Kidney (tissue), 13 donors: ENCODE measurements at regions not wholly inside any gene's neighbourhood (a gene's known extent, or its start where the extent isn't known, plus 50 kb on each side); places are given as distances from the start of the nearest gene placed in this dataset.
A peak's percentile ranks its signal among the peaks of the same experiment; 100 is the strongest.

Experiments
- DNase-seq, 5 donors: peaks; one replicate each; pipeline ENCODE4 v3.0.0-alpha.2; 2013 to 2020
- FAIRE-seq: peaks from 2 replicates; lab custom pipeline; 2012; peaks lifted over from hg19 to GRCh38; lab: Jason Lieb, UNC
- H3K27ac ChIP-seq, 2 donors: one replicate each; pipeline ENCODE4 v1.7.0; 2013; ENCODE audit warnings: low read depth in 2 of 2, low read length in 2 of 2, inconsistent platforms in 1 of 2
- H3K27me3 ChIP-seq: one replicate; pipeline ENCODE4 v1.7.1; 2013; ENCODE audit warnings: low read length, inconsistent platforms; ENCODE audit not compliant: control insufficient read depth, insufficient read depth
- H3K36me3 ChIP-seq, 3 donors: one replicate each; pipeline versions ENCODE4 v1.7.0 to v1.7.1; 2013; ENCODE audit warnings: low read length in 3 of 3, control low read depth in 1 of 3, inconsistent platforms in 1 of 3; ENCODE audit not compliant: insufficient read depth in 3 of 3, control insufficient read depth in 2 of 3
- H3K4me1 ChIP-seq, 3 donors: one replicate each; pipeline versions ENCODE4 v1.7.0 to v1.7.1; 2013; ENCODE audit warnings: low read length in 3 of 3, inconsistent platforms in 1 of 3, low read depth in 1 of 3; ENCODE audit not compliant: control insufficient read depth in 2 of 3, insufficient read depth in 2 of 3
- H3K4me3 ChIP-seq, 3 donors: one replicate each; pipeline versions ENCODE4 v1.7.0 to v1.8.1; 2013; ENCODE audit warnings: low read length in 3 of 3, control low read depth in 1 of 3, inconsistent platforms in 1 of 3
- H3K9ac ChIP-seq, 3 donors: one replicate each; pipeline versions ENCODE4 v1.7.0 to v1.7.1; 2013; ENCODE audit warnings: low read length in 3 of 3, control low read depth in 1 of 3, inconsistent platforms in 1 of 3
- H3K9me3 ChIP-seq, 3 donors: one replicate each; pipeline versions ENCODE4 v1.7.0 to v1.7.1; 2013; ENCODE audit warnings: low read length in 3 of 3, control low read depth in 1 of 3, inconsistent platforms in 1 of 3; ENCODE audit not compliant: control insufficient read depth in 2 of 3, insufficient read depth in 1 of 3
- CTCF ChIP-seq: IDR thresholded peaks from 3 replicates; pipeline ENCODE4 v1.5.1; 2012; ENCODE audit warnings: mild to moderate bottlenecking, moderate library complexity, borderline replicate concordance; ENCODE audit not compliant: insufficient read depth; ENCODE audit errors: extremely low read depth
- intact Hi-C: fragments of 100-400 bp; cut with DNase I; formaldehyde crosslinking; loops from one replicate; pipeline ENCODE4 v1.11.1; 2022
- donor health status: control.
- donor health status: control.
- donor health status: control.
- donor health status: control.
- donor health status: control.
- donor health status: DM: yes; HTN: yes; CAD: no.
- donor health status: Normal renal cell carcinoma (clear cell type).

GRCh38 chr2:5057891-5058351 lies 634.3 kb upstream of the SOX11 start:
- Histone ChIP-seq H3K27me3 (no peaks in the 10 kb centered on the region), H3K4me3 (no peak overlapping the region), H3K9me3 (no peaks in the 10 kb centered on the region), H3K4me1 (no peaks in the 10 kb centered on the region), H3K27ac (no peak overlapping the region), H3K36me3 (no peaks in the 10 kb centered on the region), H3K9ac (no peak overlapping the region)
- peak in 2 of 5 donors; percentile 17 to 30 for DNase-seq
- no peak for TF ChIP-seq CTCF
- no peak for FAIRE-seq
- intact Hi-C loops: no loop called here

- Histone ChIP-seq H3K4me1 (no peaks in the 10 kb centered on the region), H3K27me3 (no peaks in the 10 kb centered on the region), H3K27ac (no peak overlapping the region), H3K36me3 (no peaks in the 10 kb centered on the region), H3K9me3 (no peaks in the 10 kb centered on the region), H3K4me3 (no peak overlapping the region), H3K9ac (no peak overlapping the region)
- DNase-seq: no peak
- no peak for FAIRE-seq
- intact Hi-C loops: no loop called here
- no peak for TF ChIP-seq CTCF
These were observed 631.2 kb upstream of the SOX11 start for GRCh38 chr2:5060956-5061355.

- no peak overlapping the region for H3K9ac ChIP-seq
- no peak overlapping the region for H3K4me3 ChIP-seq
- FAIRE-seq (no peak), DNase-seq (no peak)
- no peaks in the 10 kb centered on the region for H3K36me3 ChIP-seq
- intact Hi-C loops: no loop called here
- no peak overlapping the region for H3K27ac ChIP-seq
- no peak for TF ChIP-seq CTCF
- H3K4me1 ChIP-seq: no peaks in the 10 kb centered on the region
- no peaks in the 10 kb centered on the region for H3K27me3 ChIP-seq
- H3K9me3 ChIP-seq: no peaks in the 10 kb centered on the region
These were observed 627.5 kb upstream of the SOX11 start for GRCh38 chr2:5064687-5065086.

- Histone ChIP-seq H3K4me1 (no peaks in the 10 kb centered on the region), H3K4me3 (no peak overlapping the region), H3K27me3 (no peaks in the 10 kb centered on the region), H3K27ac (no peak overlapping the region), H3K9me3 (peaks cover 0 to 2% (median 0%) of the 10 kb centered on the region in 3 donors), H3K9ac (no peak overlapping the region), H3K36me3 (no peaks in the 10 kb centered on the region)
- intact Hi-C loops: no loop called here
- no peak for TF ChIP-seq CTCF
- DNase-seq (peak in 2 of 5 donors; percentile 7 to 22), FAIRE-seq (no peak)
These were observed 624.4 kb upstream of the SOX11 start for GRCh38 chr2:5067816-5068215.
